Caco-2 (cell line): ENCODE measurements at regions not wholly inside any gene's neighbourhood (a gene's known extent, or its start where the extent isn't known, plus 50 kb on each side); places are given as distances from the start of the nearest gene placed in this dataset.

ENCODE experiments used
- BruUV-seq: library from RNA; stranded (reverse); fragments of 400-500 nt; replicated peaks from 2 replicates; lab custom pipeline; 2021; lab: Mats Ljungman, UMichigan
- CTCF ChIA-PET: fragments of 300-600 bp; sonication (Branson Sonifier 250); formaldehyde crosslinking; loops from one replicate; lab custom pipeline; 2022; ENCODE audit warnings: antibody characterized with exemption; lab: Charles Lee
- POLR2A ChIA-PET: fragments of 300-600 bp; sonication (Branson Sonifier 250); formaldehyde crosslinking; loops from one replicate; lab custom pipeline; 2022; ENCODE audit warnings: antibody characterized with exemption; lab: Charles Lee
- DNase-seq, 2 experiments: peaks; one replicate each; pipeline versions ENCODE4 v3.0.0 to v3.0.0-alpha.2; 2020 to 2022
- H3K27me3 ChIP-seq: replicated peaks from 2 replicates; pipeline ENCODE4 v1.6.0; 2011; ENCODE audit warnings: low read length; ENCODE audit not compliant: control insufficient read depth, insufficient read depth
- H3K36me3 ChIP-seq: 2 replicates; pipeline ENCODE4 v1.5.1; 2011; ENCODE audit warnings: low read length; ENCODE audit not compliant: control insufficient read depth, insufficient read depth
- H3K4me1 ChIP-seq: fragments of 250-450 bp; sonication (Bioruptor Pico); 2 replicates; pipeline ENCODE4 v1.5.1; 2020; ENCODE audit warnings: mild to moderate bottlenecking
- H3K4me3 ChIP-seq: 2 replicates; pipeline ENCODE4 v1.5.1; 2011; ENCODE audit warnings: low read depth, mild to moderate bottlenecking, control low read depth, low read length
- H3K9me3 ChIP-seq: fragments of 250-450 bp; sonication (Bioruptor Pico); 2 replicates; pipeline ENCODE4 v1.5.1; 2020; ENCODE audit warnings: mild to moderate bottlenecking, moderate library complexity
- H3K27ac Mint-ChIP-seq: one replicate; pipeline ENCODE4 v1.8.0; 2022; ENCODE audit warnings: mixed read lengths; ENCODE audit not compliant: unreplicated experiment
- H3K27me3 Mint-ChIP-seq: one replicate; pipeline ENCODE4 v1.8.0; 2022; ENCODE audit warnings: mixed read lengths; ENCODE audit not compliant: insufficient read depth, unreplicated experiment
- H3K36me3 Mint-ChIP-seq: one replicate; pipeline ENCODE4 v1.8.0; 2022; ENCODE audit warnings: mild to moderate bottlenecking, mixed read lengths; ENCODE audit not compliant: insufficient read depth, unreplicated experiment
- H3K4me1 Mint-ChIP-seq: one replicate; pipeline ENCODE4 v1.8.0; 2022; ENCODE audit warnings: low read depth, mixed read lengths; ENCODE audit not compliant: unreplicated experiment
- H3K4me3 Mint-ChIP-seq: one replicate; pipeline ENCODE4 v1.8.0; 2022; ENCODE audit warnings: mild to moderate bottlenecking, moderate library complexity, mixed read lengths; ENCODE audit not compliant: unreplicated experiment
- H3K9me3 Mint-ChIP-seq: one replicate; pipeline ENCODE4 v1.8.0; 2022; ENCODE audit warnings: mixed read lengths; ENCODE audit not compliant: unreplicated experiment
- CTCF ChIP-seq, 2 experiments: fragments of 200-600 bp in 1 of 2; IDR thresholded peaks; 1 replicate in 1 of 2; 2 replicates in 1 of 2; pipeline versions ENCODE4 v1.5.1 to v1.8.0; 2011 to 2022; ENCODE audit warnings: antibody characterized with exemption in 1 of 2, control low read depth in 1 of 2, inconsistent platforms in 1 of 2, low read depth in 1 of 2, low read length in 1 of 2, mild to moderate bottlenecking in 1 of 2, moderate library complexity in 1 of 2; ENCODE audit not compliant: insufficient read depth in 1 of 2, severe bottlenecking in 1 of 2, unreplicated experiment in 1 of 2
- intact Hi-C: fragments of 100-400 bp; cut with micrococcal nuclease; formaldehyde crosslinking; loops from one replicate; pipeline ENCODE4 v1.10.0; 2022; ENCODE audit not compliant: unreplicated experiment

GRCh38 chr3:78481050-78481449, 1286.7 kb downstream of the ROBO1 start:
- TF ChIP-seq CTCF (IDR thresholded peaks at IDR 0.05; ENCODE audit: insufficient read depth in 1 of 2, low read depth in 1 of 2, low read length in 1 of 2, severe bottlenecking in 1 of 2, unreplicated experiment in 1 of 2): no peak
- intact Hi-C loops: no loop called here
- Mint-ChIP-seq H3K4me3 (no peak overlapping the region), H3K27me3 (no peaks in the 10 kb centered on the region), H3K27ac (no peak overlapping the region), H3K36me3 (no peaks in the 10 kb centered on the region), H3K4me1 (no peaks in the 10 kb centered on the region), H3K9me3 (peaks cover 3% of the 10 kb centered on the region)
- BruUV-seq: no TSS peak
- no peaks in the 10 kb centered on the region for H3K36me3 ChIP-seq
- H3K4me1 ChIP-seq: no peaks in the 10 kb centered on the region
- no peaks in the 10 kb centered on the region for H3K27me3 ChIP-seq
- H3K4me3 ChIP-seq: no peak overlapping the region
- POLR2A ChIA-PET: no interaction called here
- CTCF ChIA-PET: no interaction called here
- DNase-seq: no peak
- no peaks in the 10 kb centered on the region for H3K9me3 ChIP-seq

- no peaks in the 10 kb centered on the region for H3K36me3 Mint-ChIP-seq
- TF ChIP-seq CTCF (IDR thresholded peaks at IDR 0.05; ENCODE audit: insufficient read depth in 1 of 2, low read depth in 1 of 2, low read length in 1 of 2, severe bottlenecking in 1 of 2, unreplicated experiment in 1 of 2): no peak
- CTCF ChIA-PET: no interaction called here
- intact Hi-C loops: no loop called here
- H3K4me1 Mint-ChIP-seq: no peaks in the 10 kb centered on the region
- peaks cover 9% of the 10 kb centered on the region for H3K9me3 Mint-ChIP-seq
- H3K27me3 Mint-ChIP-seq: peaks cover 2% of the 10 kb centered on the region
- no peak for DNase-seq
- H3K4me3 Mint-ChIP-seq: no peak overlapping the region
- no peaks in the 10 kb centered on the region for H3K9me3 ChIP-seq
- BruUV-seq: no TSS peak
- H3K27ac Mint-ChIP-seq: no peak overlapping the region
- H3K4me3 ChIP-seq: no peak overlapping the region
- no peaks in the 10 kb centered on the region for H3K36me3 ChIP-seq
- POLR2A ChIA-PET: no interaction called here
- no peaks in the 10 kb centered on the region for H3K4me1 ChIP-seq
- no peaks in the 10 kb centered on the region for H3K27me3 ChIP-seq
Observed at GRCh38 chr3:78483090-78483489, 1284.7 kb downstream of the ROBO1 start.

GRCh38 chr3:78494851-78495250, 1272.9 kb downstream of the ROBO1 start:
- no peak for DNase-seq
- Histone ChIP-seq H3K9me3 (no peaks in the 10 kb centered on the region), H3K36me3 (no peaks in the 10 kb centered on the region), H3K4me1 (no peaks in the 10 kb centered on the region), H3K4me3 (no peak overlapping the region), H3K27me3 (no peaks in the 10 kb centered on the region)
- H3K27me3 Mint-ChIP-seq: no peaks in the 10 kb centered on the region
- H3K27ac Mint-ChIP-seq: no peak overlapping the region
- no peak overlapping the region for H3K4me3 Mint-ChIP-seq
- BruUV-seq: no TSS peak
- H3K36me3 Mint-ChIP-seq: no peaks in the 10 kb centered on the region
- H3K4me1 Mint-ChIP-seq: no peaks in the 10 kb centered on the region
- intact Hi-C loops: no loop called here
- ChIA-PET CTCF (no interaction called here), POLR2A (no interaction called here)
- TF ChIP-seq CTCF (IDR thresholded peaks at IDR 0.05; ENCODE audit: insufficient read depth in 1 of 2, low read depth in 1 of 2, low read length in 1 of 2, severe bottlenecking in 1 of 2, unreplicated experiment in 1 of 2): no peak
- no peaks in the 10 kb centered on the region for H3K9me3 Mint-ChIP-seq
